MM.1S (cell line): ENCODE measurements at regions not wholly inside any gene's neighbourhood (a gene's known extent, or its start where the extent isn't known, plus 50 kb on each side); places are given as distances from the start of the nearest gene placed in this dataset.
A peak's percentile ranks its signal among the peaks of the same experiment; 100 is the strongest.

Source experiments
- DNase-seq: peaks from one replicate; pipeline ENCODE4 v3.0.0-alpha.2; 2015
- H2AFZ ChIP-seq: fragments of 300-600 bp; sonication (generic); 2 replicates; pipeline ENCODE4 v1.6.0; 2016; ENCODE audit warnings: antibody characterized with exemption, low read length
- H3F3A ChIP-seq: fragments of 300-600 bp; sonication (generic); 2 replicates; pipeline ENCODE4 v1.6.1; 2016; ENCODE audit warnings: mild to moderate bottlenecking, antibody characterized with exemption, low read length, moderate library complexity, mixed read lengths; ENCODE audit not compliant: insufficient read depth
- H3K27ac ChIP-seq: fragments of 300-600 bp; sonication (generic); 2 replicates; pipeline ENCODE4 v1.5.1; 2016; ENCODE audit warnings: mild to moderate bottlenecking, low read length
- H3K27me3 ChIP-seq: fragments of 300-600 bp; sonication (generic); replicated peaks from 2 replicates; pipeline ENCODE4 v1.6.0; 2016; ENCODE audit warnings: low read length; ENCODE audit not compliant: insufficient read depth
- H3K36me3 ChIP-seq: fragments of 300-600 bp; sonication (generic); replicated peaks from 2 replicates; pipeline ENCODE4 v1.6.1; 2016; ENCODE audit warnings: mild to moderate bottlenecking, low read length, mixed read lengths; ENCODE audit not compliant: insufficient read depth
- H3K4me1 ChIP-seq: fragments of 300-600 bp; sonication (generic); 2 replicates; pipeline ENCODE4 v1.6.1; 2016; ENCODE audit warnings: low read length, mixed read lengths
- H3K4me2 ChIP-seq: fragments of 300-600 bp; sonication (generic); 2 replicates; pipeline ENCODE4 v1.6.0; 2016; ENCODE audit warnings: low read depth, low read length
- H3K4me3 ChIP-seq: fragments of 300-600 bp; sonication (generic); 2 replicates; pipeline ENCODE4 v1.5.1; 2016; ENCODE audit warnings: low read length, mixed read lengths
- H3K79me2 ChIP-seq: fragments of 300-600 bp; sonication (generic); 2 replicates; pipeline ENCODE4 v1.6.1; 2016; ENCODE audit warnings: mixed run types, low read length, mixed read lengths
- H3K9ac ChIP-seq: fragments of 300-600 bp; sonication (generic); 2 replicates; pipeline ENCODE4 v1.6.1; 2016; ENCODE audit warnings: low read length, mixed read lengths
- H3K9me2 ChIP-seq: fragments of 300-600 bp; sonication (generic); replicated peaks from 2 replicates; pipeline ENCODE4 v1.6.1; 2016; ENCODE audit warnings: mild to moderate bottlenecking, low read length, mixed read lengths; ENCODE audit not compliant: insufficient read depth
- H3K9me3 ChIP-seq: fragments of 300-600 bp; sonication (generic); replicated peaks from 2 replicates; pipeline ENCODE4 v1.6.1; 2016; ENCODE audit warnings: mild to moderate bottlenecking, low read length, mixed read lengths; ENCODE audit not compliant: insufficient read depth
- H4K20me1 ChIP-seq: fragments of 300-600 bp; sonication (generic); 2 replicates; pipeline ENCODE4 v1.6.1; 2016; ENCODE audit warnings: mild to moderate bottlenecking, low read length, moderate library complexity, mixed read lengths; ENCODE audit not compliant: insufficient read depth
- CTCF ChIP-seq: fragments of 300-600 bp; sonication (generic); IDR thresholded peaks from 2 replicates; pipeline ENCODE4 v1.5.1; 2016; ENCODE audit warnings: antibody characterized with exemption, low read length, mixed read lengths
- EZH2 ChIP-seq: fragments of 300-600 bp; sonication (generic); optimal IDR thresholded peaks from 2 replicates; pipeline ENCODE3; 2017; ENCODE audit warnings: low read depth, mild to moderate bottlenecking, antibody characterized with exemption, low read length, mixed read lengths
- EZH2phosphoT487 ChIP-seq: fragments of 300-600 bp; sonication (generic); IDR thresholded peaks from 2 replicates; pipeline ENCODE4 v1.6.1; 2018; ENCODE audit warnings: antibody characterized with exemption, low read length

- no peaks in the 10 kb centered on the region for H4K20me1 ChIP-seq
- TF ChIP-seq EZH2phosphoT487 (no peak), CTCF (no peak), EZH2 (no peak)
Observed at GRCh38 chr5:60036192-60036938, 142.8 kb upstream of the PDE4D start.

GRCh38 chr5:60026161-60026560 is 132.6 kb upstream of the PDE4D start:
- DNase-seq, result no peak
- Histone ChIP-seq H3F3A (no peaks in the 10 kb centered on the region; the same call in 1 of the 2 replicates), H3K79me2 (no peaks in the 10 kb centered on the region), H3K27me3 (no peaks in the 10 kb centered on the region), H3K9me3 (no peaks in the 10 kb centered on the region), H3K9me2 (no peaks in the 10 kb centered on the region), H3K27ac (no peak overlapping the region), H2AFZ (no peak overlapping the region), H3K4me2 (no peak overlapping the region), H4K20me1 (no peaks in the 10 kb centered on the region), H3K4me3 (no peak overlapping the region), H3K36me3 (no peaks in the 10 kb centered on the region), H3K4me1 (peaks cover 10% of the 10 kb centered on the region), H3K9ac (no peak overlapping the region)
- no peak for TF ChIP-seq CTCF
- TF ChIP-seq EZH2phosphoT487, result no peak
- no peak for TF ChIP-seq EZH2

More at GRCh38 chr5:60036192-60036938, 142.8 kb upstream of the PDE4D start:
- H3K4me3 ChIP-seq, result no peak overlapping the region
- H3K4me2 ChIP-seq, result no peak overlapping the region
- no peak for DNase-seq
- H3F3A ChIP-seq, result no peaks in the 10 kb centered on the region
- H3K9me3 ChIP-seq, result no peaks in the 10 kb centered on the region
- H3K27me3 ChIP-seq, result no peaks in the 10 kb centered on the region
- no peaks in the 10 kb centered on the region for H3K9me2 ChIP-seq
- no peaks in the 10 kb centered on the region for H3K4me1 ChIP-seq
- no peak overlapping the region for H2AFZ ChIP-seq
- no peak overlapping the region for H3K27ac ChIP-seq
- no peak overlapping the region for H3K9ac ChIP-seq
- H3K36me3 ChIP-seq, result no peaks in the 10 kb centered on the region
- H3K79me2 ChIP-seq, result no peaks in the 10 kb centered on the region

- no peaks in the 10 kb centered on the region for H3K79me2 ChIP-seq
- no peaks in the 10 kb centered on the region for H4K20me1 ChIP-seq
- H2AFZ ChIP-seq, result no peak overlapping the region
- no peak overlapping the region for H3K27ac ChIP-seq
- no peaks in the 10 kb centered on the region; the same call in 1 of the 2 replicates for H3F3A ChIP-seq
- H3K4me1 ChIP-seq, result peaks cover 10% of the 10 kb centered on the region
- H3K27me3 ChIP-seq, result no peaks in the 10 kb centered on the region
- no peaks in the 10 kb centered on the region for H3K9me3 ChIP-seq
- TF ChIP-seq CTCF, result no peak
- no peak for TF ChIP-seq EZH2phosphoT487
- TF ChIP-seq EZH2, result no peak
- no peaks in the 10 kb centered on the region for H3K9me2 ChIP-seq
- no peak overlapping the region for H3K9ac ChIP-seq
- DNase-seq, result peak; percentile 79
- H3K4me2 ChIP-seq, result peak overlapping the region; percentile 22; the same call in 1 of the 2 replicates
- no peak overlapping the region for H3K4me3 ChIP-seq
- no peaks in the 10 kb centered on the region for H3K36me3 ChIP-seq
Observed at GRCh38 chr5:60024104-60024503, 130.6 kb upstream of the PDE4D start.
